CD4-positive, alpha-beta memory T cell (primary cell): ENCODE measurements at regions not wholly inside any gene's neighbourhood (a gene's known extent, or its start where the extent isn't known, plus 50 kb on each side); places are given as distances from the start of the nearest gene placed in this dataset.

Experiments
- CTCF ChIA-PET: fragments of 350-600 bp; sonication (Branson Sonifier 250); formaldehyde crosslinking; loops from one replicate; lab custom pipeline; 2021; ENCODE audit warnings: inconsistent platforms; ENCODE audit not compliant: partially characterized antibody; lab: Charles Lee
- POLR2A ChIA-PET: fragments of 350-600 bp; sonication (Branson Sonifier 250); formaldehyde crosslinking; loops from one replicate; lab custom pipeline; 2021; ENCODE audit not compliant: partially characterized antibody; lab: Charles Lee
- DNase-seq, 5 donors: peaks; one replicate each; pipeline versions ENCODE4 v3.0.0 to v3.0.0-alpha.2; 2020 to 2022; ENCODE audit warnings: mixed read lengths in 1 of 5
- H3K27ac ChIP-seq: one replicate; pipeline ENCODE4 v1.7.0; 2013; ENCODE audit warnings: low read depth, low read length
- H3K27me3 ChIP-seq: 2 replicates; pipeline ENCODE4 v1.7.0; 2013; ENCODE audit warnings: mild to moderate bottlenecking, low read length, moderate library complexity; ENCODE audit not compliant: insufficient read depth
- H3K36me3 ChIP-seq: 2 replicates; pipeline ENCODE4 v1.7.0; 2013; ENCODE audit warnings: mild to moderate bottlenecking, low read length, moderate library complexity; ENCODE audit not compliant: insufficient read depth
- H3K4me1 ChIP-seq: 2 replicates; pipeline ENCODE4 v1.7.0; 2013; ENCODE audit warnings: mild to moderate bottlenecking, low read length, moderate library complexity; ENCODE audit not compliant: insufficient read depth
- H3K4me3 ChIP-seq, 2 donors: one replicate each; pipeline ENCODE4 v1.7.0; 2013; ENCODE audit warnings: low read length in 2 of 2, mild to moderate bottlenecking in 1 of 2
- H3K9me3 ChIP-seq, 2 donors: one replicate each; pipeline ENCODE4 v1.7.0; 2013; ENCODE audit warnings: low read length in 2 of 2, control low read depth in 1 of 2; ENCODE audit not compliant: control insufficient read depth in 1 of 2
- H3K27ac Mint-ChIP-seq, 7 donors: one replicate each; pipeline ENCODE4 v1.8.0; 2020 to 2021; ENCODE audit warnings: mixed read lengths in 7 of 7, mild to moderate bottlenecking in 6 of 7, inconsistent platforms in 3 of 7, moderate library complexity in 3 of 7
- H3K27me3 Mint-ChIP-seq, 2 donors: one replicate each; pipeline ENCODE4 v1.8.0; 2020 to 2021; ENCODE audit warnings: mixed read lengths in 2 of 2
- H3K36me3 Mint-ChIP-seq, 2 donors: one replicate each; pipeline ENCODE4 v1.8.0; 2020 to 2021; ENCODE audit warnings: mixed read lengths in 2 of 2, inconsistent platforms in 1 of 2, mild to moderate bottlenecking in 1 of 2
- H3K4me1 Mint-ChIP-seq, 4 donors: one replicate each; pipeline ENCODE4 v1.8.0; 2020 to 2021; ENCODE audit warnings: mixed read lengths in 4 of 4, mild to moderate bottlenecking in 1 of 4
- H3K4me3 Mint-ChIP-seq, 8 donors: one replicate each; pipeline ENCODE4 v1.8.0; 2020 to 2021; ENCODE audit warnings: mixed read lengths in 8 of 8, mild to moderate bottlenecking in 7 of 8, moderate library complexity in 6 of 8, inconsistent platforms in 3 of 8
- H3K9me3 Mint-ChIP-seq, 8 donors: one replicate each; pipeline ENCODE4 v1.8.0; 2020 to 2021; ENCODE audit warnings: mixed read lengths in 8 of 8, mild to moderate bottlenecking in 5 of 8, inconsistent platforms in 3 of 8, moderate library complexity in 1 of 8
- intact Hi-C: fragments of 100-400 bp; cut with micrococcal nuclease; formaldehyde crosslinking; loops from one replicate; pipeline ENCODE4 v1.15.1; 2023

- H3K4me1 ChIP-seq = no peaks in the 10 kb centered on the region
- H3K4me3 Mint-ChIP-seq = no peak overlapping the region
- intact Hi-C loops = no loop called here
- DNase-seq = no peak
- ChIA-PET POLR2A (no interaction called here), CTCF (no interaction called here)
- peaks cover 0 to 13% (median 7%) of the 10 kb centered on the region in 8 donors for H3K9me3 Mint-ChIP-seq
- H3K36me3 Mint-ChIP-seq = no peaks in the 10 kb centered on the region
- H3K27ac ChIP-seq = no peak overlapping the region
- no peaks in the 10 kb centered on the region for H3K9me3 ChIP-seq
- H3K27me3 ChIP-seq = no peaks in the 10 kb centered on the region
- no peaks in the 10 kb centered on the region for H3K36me3 ChIP-seq
- no peaks in the 10 kb centered on the region for H3K27me3 Mint-ChIP-seq
- H3K4me3 ChIP-seq = no peak overlapping the region
- no peaks in the 10 kb centered on the region for H3K4me1 Mint-ChIP-seq
- no peak overlapping the region for H3K27ac Mint-ChIP-seq
Observed at GRCh38 chr20:16175322-16175961, 397.8 kb downstream of the KIF16B start.

- ChIA-PET POLR2A (no interaction called here), CTCF (no interaction called here)
- intact Hi-C loops = no loop called here
- Histone ChIP-seq H3K4me1 (no peaks in the 10 kb centered on the region), H3K27ac (no peak overlapping the region), H3K4me3 (no peak overlapping the region), H3K36me3 (no peaks in the 10 kb centered on the region), H3K9me3 (no peaks in the 10 kb centered on the region), H3K27me3 (no peaks in the 10 kb centered on the region)
- no peak for DNase-seq
- no peak overlapping the region for H3K27ac Mint-ChIP-seq
- H3K9me3 Mint-ChIP-seq = peaks cover 0 to 8% (median 4%) of the 10 kb centered on the region in 8 donors
- no peaks in the 10 kb centered on the region for H3K27me3 Mint-ChIP-seq
- H3K36me3 Mint-ChIP-seq = no peaks in the 10 kb centered on the region
- H3K4me3 Mint-ChIP-seq = no peak overlapping the region
- H3K4me1 Mint-ChIP-seq = no peaks in the 10 kb centered on the region
Observed at GRCh38 chr20:16174311-16174710, 398.9 kb downstream of the KIF16B start.

- DNase-seq = no peak
- CTCF ChIA-PET = no interaction called here
- Histone ChIP-seq H3K27me3 (no peaks in the 10 kb centered on the region), H3K4me1 (no peaks in the 10 kb centered on the region), H3K27ac (no peak overlapping the region), H3K4me3 (no peak overlapping the region), H3K36me3 (no peaks in the 10 kb centered on the region), H3K9me3 (no peaks in the 10 kb centered on the region)
- Mint-ChIP-seq H3K4me3 (no peak overlapping the region), H3K27me3 (no peaks in the 10 kb centered on the region), H3K27ac (no peak overlapping the region), H3K9me3 (peaks cover 0 to 7% (median 3%) of the 10 kb centered on the region in 8 donors), H3K36me3 (no peaks in the 10 kb centered on the region), H3K4me1 (no peaks in the 10 kb centered on the region)
- POLR2A ChIA-PET = no interaction called here
- intact Hi-C loops = no loop called here
Observed at GRCh38 chr20:16173044-16173443, 400.2 kb downstream of the KIF16B start.

- POLR2A ChIA-PET = no interaction called here
Observed at GRCh38 chr20:16171180-16171579, 402.1 kb downstream of the KIF16B start.

GRCh38 chr20:16170406-16170971 is 402.8 kb downstream of the KIF16B start:
- intact Hi-C loops = no loop called here
- no peaks in the 10 kb centered on the region for H3K4me1 ChIP-seq
- H3K27me3 ChIP-seq = no peaks in the 10 kb centered on the region
- DNase-seq = no peak
- H3K4me1 Mint-ChIP-seq = no peaks in the 10 kb centered on the region
- CTCF ChIA-PET = no interaction called here
- no peaks in the 10 kb centered on the region for H3K27me3 Mint-ChIP-seq
- H3K4me3 Mint-ChIP-seq = no peak overlapping the region
- no peak overlapping the region for H3K27ac ChIP-seq
- no peaks in the 10 kb centered on the region for H3K9me3 ChIP-seq
- peaks cover 0 to 6% (median 2%) of the 10 kb centered on the region in 8 donors for H3K9me3 Mint-ChIP-seq
- no peaks in the 10 kb centered on the region for H3K36me3 ChIP-seq
- no peak overlapping the region for H3K4me3 ChIP-seq
- no peak overlapping the region for H3K27ac Mint-ChIP-seq
- H3K36me3 Mint-ChIP-seq = no peaks in the 10 kb centered on the region
- POLR2A ChIA-PET = no interaction called here

More at GRCh38 chr20:16171180-16171579, 402.1 kb downstream of the KIF16B start:
- no peak for DNase-seq
- Mint-ChIP-seq H3K4me1 (no peaks in the 10 kb centered on the region), H3K4me3 (no peak overlapping the region), H3K27ac (no peak overlapping the region), H3K36me3 (no peaks in the 10 kb centered on the region), H3K27me3 (no peaks in the 10 kb centered on the region), H3K9me3 (peaks cover 0 to 6% (median 3%) of the 10 kb centered on the region in 8 donors)
- no peaks in the 10 kb centered on the region for H3K4me1 ChIP-seq
- no peaks in the 10 kb centered on the region for H3K9me3 ChIP-seq
- CTCF ChIA-PET = no interaction called here
- H3K36me3 ChIP-seq = no peaks in the 10 kb centered on the region
- no peaks in the 10 kb centered on the region for H3K27me3 ChIP-seq
- intact Hi-C loops = no loop called here
- H3K4me3 ChIP-seq = no peak overlapping the region
- H3K27ac ChIP-seq = no peak overlapping the region

- H3K27me3 ChIP-seq = no peaks in the 10 kb centered on the region
- Mint-ChIP-seq H3K27ac (no peak overlapping the region), H3K4me1 (no peaks in the 10 kb centered on the region), H3K4me3 (no peak overlapping the region), H3K36me3 (no peaks in the 10 kb centered on the region), H3K9me3 (peaks cover 0 to 9% (median 4%) of the 10 kb centered on the region in 8 donors), H3K27me3 (no peaks in the 10 kb centered on the region)
- POLR2A ChIA-PET = no interaction called here
- H3K9me3 ChIP-seq = no peaks in the 10 kb centered on the region
- no peak overlapping the region for H3K27ac ChIP-seq
- CTCF ChIA-PET = no interaction called here
- no peak for DNase-seq
- no peaks in the 10 kb centered on the region for H3K4me1 ChIP-seq
- H3K4me3 ChIP-seq = no peak overlapping the region
- no peaks in the 10 kb centered on the region for H3K36me3 ChIP-seq
- intact Hi-C loops = no loop called here
Observed at GRCh38 chr20:16167423-16168130, 405.7 kb downstream of the KIF16B start.

GRCh38 chr20:16166737-16167136 is 406.5 kb downstream of the KIF16B start:
- Histone ChIP-seq H3K9me3 (no peaks in the 10 kb centered on the region), H3K27me3 (no peaks in the 10 kb centered on the region), H3K36me3 (no peaks in the 10 kb centered on the region), H3K27ac (no peak overlapping the region), H3K4me3 (no peak overlapping the region), H3K4me1 (no peaks in the 10 kb centered on the region)
- ChIA-PET CTCF (no interaction called here), POLR2A (no interaction called here)
- Mint-ChIP-seq H3K27ac (no peak overlapping the region), H3K9me3 (peaks cover 0 to 9% (median 4%) of the 10 kb centered on the region in 8 donors), H3K27me3 (no peaks in the 10 kb centered on the region), H3K4me3 (no peak overlapping the region), H3K4me1 (no peaks in the 10 kb centered on the region), H3K36me3 (no peaks in the 10 kb centered on the region)
- intact Hi-C loops = no loop called here
- DNase-seq = no peak
